Activated naive CD4-positive, alpha-beta T cell treated with anti-CD3 and anti-CD28 coated beads for 36 hours (primary cell): ENCODE measurements at regions not wholly inside any gene's neighbourhood (a gene's known extent, or its start where the extent isn't known, plus 50 kb on each side); places are given as distances from the start of the nearest gene placed in this dataset.

Experiments
- CTCF ChIA-PET: fragments of 350-600 bp; sonication (Branson Sonifier 250); formaldehyde crosslinking; loops from one replicate; lab custom pipeline; 2021; ENCODE audit warnings: antibody characterized with exemption; lab: Charles Lee
- DNase-seq: peaks from one replicate; pipeline ENCODE4 v3.0.0-alpha.2; 2020
- H3K27ac Mint-ChIP-seq: one replicate; pipeline ENCODE4 v1.8.0; 2021; ENCODE audit warnings: mild to moderate bottlenecking, mixed read lengths
- H3K27me3 Mint-ChIP-seq: one replicate; pipeline ENCODE4 v1.8.0; 2021; ENCODE audit warnings: low read depth, mixed read lengths
- H3K36me3 Mint-ChIP-seq: one replicate; pipeline ENCODE4 v1.8.0; 2021; ENCODE audit warnings: low read depth, mixed read lengths
- H3K4me1 Mint-ChIP-seq: one replicate; pipeline ENCODE4 v1.8.0; 2021; ENCODE audit warnings: low read depth, mixed read lengths
- H3K4me3 Mint-ChIP-seq: one replicate; pipeline ENCODE4 v1.8.0; 2021; ENCODE audit warnings: mild to moderate bottlenecking, moderate library complexity, mixed read lengths
- H3K9me3 Mint-ChIP-seq: one replicate; pipeline ENCODE4 v1.8.0; 2021; ENCODE audit warnings: mixed read lengths
- intact Hi-C: fragments of 100-400 bp; cut with micrococcal nuclease; formaldehyde crosslinking; loops from one replicate; pipeline ENCODE4 v1.15.1; 2023

- no peak for DNase-seq
- Mint-ChIP-seq H3K4me3 (no peak overlapping the region), H3K27ac (no peak overlapping the region), H3K9me3 (no peaks in the 10 kb centered on the region), H3K4me1 (no peaks in the 10 kb centered on the region), H3K27me3 (peaks cover 8% of the 10 kb centered on the region), H3K36me3 (no peaks in the 10 kb centered on the region)
- intact Hi-C loops: no loop called here
- CTCF ChIA-PET: no interaction called here
These were observed 83.8 kb upstream of the SASH1 start for GRCh38 chr6:148258868-148259267.

DNA sequence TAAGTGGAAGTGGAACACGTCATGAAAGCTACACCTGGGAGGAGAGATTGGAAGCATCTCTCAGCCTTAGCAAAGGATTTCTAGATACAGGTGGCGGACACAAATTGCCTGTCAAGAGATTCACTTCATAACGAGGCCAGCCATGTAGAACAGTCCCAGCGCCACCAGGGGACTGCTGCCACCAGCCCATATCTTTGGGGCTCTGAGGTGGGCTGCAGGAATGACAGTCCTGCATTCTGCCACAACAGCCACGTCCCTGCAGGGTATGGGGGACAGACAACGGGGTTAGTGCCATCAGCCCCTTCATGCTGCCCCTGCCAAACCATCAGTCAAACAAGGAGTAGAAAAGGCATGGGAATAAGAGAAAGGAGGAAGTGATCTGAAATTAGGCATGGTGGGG is 81.2 kb upstream of the SASH1 start:
- CTCF ChIA-PET: no interaction called here
- Mint-ChIP-seq H3K4me1 (no peaks in the 10 kb centered on the region), H3K9me3 (no peaks in the 10 kb centered on the region), H3K27ac (no peak overlapping the region), H3K4me3 (no peak overlapping the region), H3K27me3 (peaks cover 13% of the 10 kb centered on the region), H3K36me3 (no peaks in the 10 kb centered on the region)
- DNase-seq: no peak
- intact Hi-C loops: no loop called here

DNA sequence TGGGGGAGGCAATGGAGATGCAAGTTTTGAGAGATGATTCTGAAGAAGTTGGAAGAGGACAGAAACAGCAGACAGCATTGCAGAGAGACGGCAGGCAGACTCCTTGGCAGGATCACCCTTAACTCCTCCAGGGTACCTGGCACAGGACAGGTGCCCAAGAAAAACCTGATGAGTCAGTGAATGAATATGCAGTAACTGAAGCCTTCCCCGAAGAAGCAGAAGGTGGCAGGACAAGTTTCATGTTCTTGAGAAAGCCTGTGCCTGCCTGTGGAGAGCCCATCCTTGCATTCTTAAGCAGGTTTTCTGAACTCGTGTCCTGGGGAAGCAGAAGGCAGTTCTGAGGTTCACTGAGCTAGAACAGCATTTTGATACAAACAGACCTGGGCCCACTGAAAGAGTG is 79.6 kb upstream of the SASH1 start:
- Mint-ChIP-seq H3K9me3 (no peaks in the 10 kb centered on the region), H3K4me3 (no peak overlapping the region), H3K27ac (no peak overlapping the region), H3K27me3 (peaks cover 13% of the 10 kb centered on the region), H3K36me3 (no peaks in the 10 kb centered on the region), H3K4me1 (no peaks in the 10 kb centered on the region)
- CTCF ChIA-PET: no interaction called here
- DNase-seq: no peak
- intact Hi-C loops: no loop called here

DNA sequence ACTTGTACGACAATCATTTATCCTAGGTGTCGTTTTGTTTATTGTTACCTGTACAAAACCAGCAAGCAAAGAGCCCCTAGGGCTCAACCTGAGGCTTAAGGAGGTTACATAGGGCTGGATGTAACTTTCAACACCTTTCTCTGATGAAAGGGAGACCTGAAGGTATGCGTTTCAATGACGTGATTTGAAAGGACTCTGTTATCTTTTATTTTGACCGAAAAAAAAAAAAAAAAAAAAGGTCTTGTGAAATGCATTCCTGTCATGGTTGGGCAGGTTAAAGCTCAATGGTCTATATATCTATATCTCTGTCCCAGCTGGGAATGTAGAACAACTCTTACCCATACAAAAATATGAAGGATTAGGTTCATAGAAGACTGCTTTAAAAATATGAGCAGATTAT is 78.7 kb upstream of the SASH1 start:
- DNase-seq: no peak
- Mint-ChIP-seq H3K4me3 (no peak overlapping the region), H3K27me3 (peaks cover 9% of the 10 kb centered on the region), H3K9me3 (no peaks in the 10 kb centered on the region), H3K27ac (no peak overlapping the region), H3K4me1 (no peaks in the 10 kb centered on the region), H3K36me3 (no peaks in the 10 kb centered on the region)
- CTCF ChIA-PET: interaction anchor here (0.6 to 0.7 kb wide), 2 partner anchors 9 to 49 kb away, joined by 3 read pairs; no protein-coding TSS in a partner anchor
- intact Hi-C loops: no loop called here

GRCh38 chr6:148265054-148265453 is 77.6 kb upstream of the SASH1 start:
- intact Hi-C loops: no loop called here
- Mint-ChIP-seq H3K27me3 (peaks cover 12% of the 10 kb centered on the region), H3K4me1 (no peaks in the 10 kb centered on the region), H3K9me3 (no peaks in the 10 kb centered on the region), H3K27ac (no peak overlapping the region), H3K4me3 (no peak overlapping the region), H3K36me3 (no peaks in the 10 kb centered on the region)
- no peak for DNase-seq
- CTCF ChIA-PET: no interaction called here

GRCh38 chr6:148269386-148269785 is 73.3 kb upstream of the SASH1 start:
- intact Hi-C loops: no loop called here
- CTCF ChIA-PET: no interaction called here
- no peak overlapping the region for H3K4me3 Mint-ChIP-seq
- DNase-seq: no peak
- H3K4me1 Mint-ChIP-seq: no peaks in the 10 kb centered on the region
- H3K27ac Mint-ChIP-seq: no peak overlapping the region
- H3K27me3 Mint-ChIP-seq: peaks cover 13% of the 10 kb centered on the region
- H3K36me3 Mint-ChIP-seq: no peaks in the 10 kb centered on the region
- H3K9me3 Mint-ChIP-seq: no peaks in the 10 kb centered on the region

GRCh38 chr6:148271711-148272439 is 70.8 kb upstream of the SASH1 start:
- no peaks in the 10 kb centered on the region for H3K36me3 Mint-ChIP-seq
- H3K27me3 Mint-ChIP-seq: peaks cover 14% of the 10 kb centered on the region
- no peak overlapping the region for H3K4me3 Mint-ChIP-seq
- no peak for DNase-seq
- intact Hi-C loops: no loop called here
- CTCF ChIA-PET: no interaction called here
- no peaks in the 10 kb centered on the region for H3K9me3 Mint-ChIP-seq
- H3K27ac Mint-ChIP-seq: no peak overlapping the region
- no peaks in the 10 kb centered on the region for H3K4me1 Mint-ChIP-seq

DNA sequence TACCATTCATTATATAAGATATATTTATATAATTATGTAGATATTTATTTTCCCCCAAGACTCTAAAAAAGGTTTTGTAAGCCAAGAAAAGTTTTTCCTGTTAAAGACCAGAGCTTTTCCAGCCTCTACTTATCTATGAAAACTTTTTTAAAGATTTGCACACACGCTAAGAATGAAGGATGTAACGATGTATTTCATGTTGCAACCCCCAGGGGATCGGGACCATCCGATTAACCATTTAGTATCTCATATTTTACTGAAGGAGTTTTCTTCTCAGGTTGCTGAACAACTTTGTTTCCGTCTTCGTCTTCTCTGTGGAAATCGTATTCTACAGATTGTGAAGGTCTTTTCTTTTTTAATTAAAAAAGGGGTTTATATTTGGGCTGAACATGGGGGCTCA is 70.0 kb upstream of the SASH1 start:
- DNase-seq: no peak
- Mint-ChIP-seq H3K4me3 (no peak overlapping the region), H3K9me3 (no peaks in the 10 kb centered on the region), H3K27ac (no peak overlapping the region), H3K4me1 (no peaks in the 10 kb centered on the region), H3K27me3 (peaks cover 14% of the 10 kb centered on the region), H3K36me3 (no peaks in the 10 kb centered on the region)
- intact Hi-C loops: no loop called here
- CTCF ChIA-PET: no interaction called here

DNA sequence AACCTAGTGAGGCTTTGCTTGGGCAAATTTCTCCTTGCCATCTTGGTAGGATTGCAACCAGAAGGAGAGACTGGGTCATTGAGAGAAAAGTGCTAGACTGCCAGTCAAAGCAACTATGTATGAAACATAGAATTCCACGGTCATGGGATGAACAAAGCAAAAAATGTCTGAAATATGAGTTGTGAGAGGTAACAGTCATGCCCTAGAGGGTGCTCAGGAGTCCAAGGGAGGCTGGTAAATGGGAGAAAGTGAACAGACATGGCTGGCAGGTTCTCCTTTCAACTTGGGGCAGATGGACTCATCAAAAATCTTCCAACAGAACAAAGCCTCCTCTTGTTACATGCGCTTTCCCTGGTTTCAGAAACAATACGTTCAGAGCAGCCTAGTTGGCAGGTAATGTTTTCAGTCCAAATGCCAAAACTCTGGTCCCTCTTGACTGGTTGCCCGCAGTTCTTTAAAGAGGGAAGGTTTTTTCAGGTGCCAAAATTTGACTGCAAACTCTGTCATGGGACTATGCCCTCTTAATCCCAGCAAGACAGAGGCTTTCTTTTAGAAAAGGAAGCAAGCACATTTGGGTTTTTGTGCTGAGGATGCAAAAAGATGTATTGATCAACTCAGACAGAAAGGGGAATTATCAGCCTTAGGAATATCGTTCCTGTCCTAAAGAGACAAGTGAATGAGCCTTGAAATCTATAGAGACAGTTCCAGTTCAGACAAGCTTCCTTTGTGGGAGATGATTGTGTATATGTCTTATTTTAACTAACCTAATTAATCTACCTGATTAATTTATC is 68.5 kb upstream of the SASH1 start:
- Mint-ChIP-seq H3K9me3 (no peaks in the 10 kb centered on the region), H3K4me1 (no peaks in the 10 kb centered on the region), H3K27me3 (peaks cover 14% of the 10 kb centered on the region), H3K4me3 (no peak overlapping the region), H3K36me3 (no peaks in the 10 kb centered on the region), H3K27ac (no peak overlapping the region)
- CTCF ChIA-PET: interaction anchor here (0.9 kb wide), 1 partner anchor 96 kb away, joined by 3 read pairs; no protein-coding TSS in a partner anchor
- intact Hi-C loops: no loop called here
- DNase-seq: no peak

- no peak overlapping the region for H3K27ac Mint-ChIP-seq
- H3K27me3 Mint-ChIP-seq: peaks cover 10% of the 10 kb centered on the region
- intact Hi-C loops: no loop called here
- DNase-seq: no peak
- CTCF ChIA-PET: interaction anchor here (0.9 kb wide), 1 partner anchor 97 kb away, joined by 3 read pairs; no protein-coding TSS in a partner anchor
- H3K9me3 Mint-ChIP-seq: no peaks in the 10 kb centered on the region
- no peak overlapping the region for H3K4me3 Mint-ChIP-seq
- no peaks in the 10 kb centered on the region for H3K36me3 Mint-ChIP-seq
- H3K4me1 Mint-ChIP-seq: no peaks in the 10 kb centered on the region
These were observed 67.8 kb upstream of the SASH1 start for GRCh38 chr6:148274809-148275208.

- intact Hi-C loops: no loop called here
- Mint-ChIP-seq H3K9me3 (no peaks in the 10 kb centered on the region), H3K4me3 (no peak overlapping the region), H3K27ac (no peak overlapping the region), H3K36me3 (no peaks in the 10 kb centered on the region), H3K27me3 (peaks cover 11% of the 10 kb centered on the region), H3K4me1 (no peaks in the 10 kb centered on the region)
- DNase-seq: no peak
- CTCF ChIA-PET: no interaction called here
These were observed 57.4 kb upstream of the SASH1 start for GRCh38 chr6:148285205-148285604.

DNA sequence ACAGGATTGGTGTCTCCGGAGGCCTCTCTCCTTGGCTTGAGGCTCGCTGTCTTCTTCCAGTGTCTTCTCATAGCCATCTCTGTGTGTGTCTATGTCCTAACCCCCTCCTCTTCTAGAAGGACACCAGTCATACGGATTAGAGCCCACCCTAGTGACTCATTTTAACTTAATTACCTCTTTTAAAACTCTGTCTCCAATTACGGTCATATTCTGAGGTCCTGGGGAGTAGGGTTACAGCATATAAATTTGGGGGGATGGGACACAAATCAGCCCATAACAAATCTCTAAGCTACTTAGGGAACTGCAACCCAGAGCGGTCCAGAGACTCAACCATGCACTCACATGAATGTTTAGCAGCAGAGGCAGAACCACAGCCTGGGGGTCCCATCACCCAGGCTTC is 56.1 kb upstream of the SASH1 start:
- intact Hi-C loops: no loop called here
- Mint-ChIP-seq H3K27ac (no peak overlapping the region), H3K9me3 (no peaks in the 10 kb centered on the region), H3K36me3 (no peaks in the 10 kb centered on the region), H3K27me3 (peaks cover 3% of the 10 kb centered on the region), H3K4me3 (no peak overlapping the region), H3K4me1 (no peaks in the 10 kb centered on the region)
- DNase-seq: no peak
- CTCF ChIA-PET: no interaction called here
